Right lobe of liver (tissue), 6 donors: ENCODE measurements at regions not wholly inside any gene's neighbourhood (a gene's known extent, or its start where the extent isn't known, plus 50 kb on each side); places are given as distances from the start of the nearest gene placed in this dataset.
A peak's percentile ranks its signal among the peaks of the same experiment; 100 is the strongest.

Experiments used
- ATAC-seq, 4 donors: fragments of 200-7000 bp; cut with Tn5 transposase; one replicate each; pipeline ENCODE4 v1.9.1; 2020; ENCODE audit warnings: mild to moderate bottlenecking in 4 of 4, moderate library complexity in 4 of 4
- DNase-seq, 3 donors: peaks; one replicate each; pipeline ENCODE4 v3.0.0-alpha.2; 2020
- H3K27ac ChIP-seq, 3 donors: fragments of 200-600 bp; one replicate each; pipeline ENCODE4 v1.8.0; 2022
- H3K27me3 ChIP-seq, 2 donors: fragments of 200-600 bp; one replicate each; pipeline ENCODE4 v1.8.0; 2022
- H3K36me3 ChIP-seq, 4 donors: fragments of 200-600 bp; sonication (generic) in 1 of 4; one replicate each; pipeline versions ENCODE4 v1.5.1 to v1.8.0; 2017 to 2022; ENCODE audit warnings: control low read depth in 1 of 4
- H3K4me1 ChIP-seq, 4 donors: fragments of 200-600 bp; sonication (generic) in 1 of 4; one replicate each; pipeline versions ENCODE4 v1.5.1 to v1.8.0; 2017 to 2022; ENCODE audit warnings: control low read depth in 1 of 4
- H3K4me3 ChIP-seq, 3 donors: fragments of 200-600 bp; one replicate each; pipeline ENCODE4 v1.8.0; 2022
- H3K9me3 ChIP-seq, 4 donors: fragments of 200-600 bp; sonication (generic) in 1 of 4; one replicate each; pipeline versions ENCODE4 v1.5.1 to v1.8.0; 2017 to 2022; ENCODE audit warnings: control low read depth in 1 of 4
- POLR2A ChIP-seq: fragments of 450-650 bp; IDR thresholded peaks from one replicate; pipeline ENCODE4 v1.6.1; 2017; ENCODE audit warnings: antibody characterized with exemption, mild to moderate bottlenecking
- WGBS: methylation state at CpG from one replicate; pipeline ENCODE4 v1.1.6; 2018; ENCODE audit warnings: low coverage, low lambda C conversion rate; ENCODE audit not compliant: insufficient coverage; ENCODE audit errors: missing lambda C conversion rate; 5-methylcytosine and 5-hydroxymethylcytosine counted together
- intact Hi-C, 2 donors: fragments of 100-400 bp; cut with DNase I; formaldehyde crosslinking; loops; one replicate each; pipeline versions ENCODE4 v1.11.2 to v1.14.1; 2022
- TF ChIP-seq, protein P1 (sequence below), 4 donors: fragments of 200-600 bp in 3 of 4; fragments of 450-650 bp in 1 of 4; IDR thresholded peaks; one replicate each; pipeline versions ENCODE4 v1.5.1 to v1.8.0; 2016 to 2022; ENCODE audit warnings: antibody characterized with exemption in 4 of 4, mild to moderate bottlenecking in 2 of 4
- donor health status: DM: no; HTN: yes; CAD: no.
- donor health status: DM: no; HTN: no; CAD: no.
- donor health status: DM: no; HTN: no; CAD: no.
- donor health status: DM: no; HTN: yes; CAD: no.
- donor health status: DM: no; HTN: yes; CAD: no.

DNA sequence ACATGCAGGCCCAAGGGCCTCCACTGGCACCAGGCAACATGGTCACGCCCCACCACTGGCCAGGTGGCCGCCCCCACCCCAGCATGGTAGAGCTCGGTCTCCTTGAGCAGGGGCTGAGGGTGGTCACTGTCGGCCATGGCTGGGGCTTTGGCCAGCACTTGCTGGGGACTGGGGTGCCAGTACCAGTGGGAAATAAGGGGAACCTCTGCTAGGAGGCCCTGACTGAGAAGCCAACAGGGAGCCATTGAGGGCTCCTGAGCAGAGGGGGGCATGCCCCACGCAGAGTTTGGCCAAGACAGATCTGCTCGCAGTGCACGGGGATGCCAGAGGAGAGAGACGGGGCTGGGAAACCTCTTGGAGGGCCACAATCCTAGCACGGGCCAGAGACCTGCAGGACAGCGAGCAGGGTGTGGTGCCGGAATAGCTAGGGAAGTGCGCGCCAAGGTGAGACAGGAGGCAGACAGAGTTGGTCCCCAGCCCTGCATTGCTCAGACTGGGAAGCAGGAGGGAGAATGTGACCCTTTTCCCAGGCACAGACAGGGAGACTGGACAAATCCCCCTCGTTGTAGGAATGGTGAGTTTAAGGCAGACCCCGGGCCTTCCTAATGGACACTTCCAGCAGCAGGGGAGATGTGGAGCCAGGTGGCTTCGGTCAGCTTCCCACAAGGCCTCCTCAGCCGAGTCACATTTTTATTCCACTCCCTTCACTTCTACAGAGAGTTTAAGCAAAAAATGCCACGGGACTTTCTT lies 179.0 kb upstream of the CST7 start:
- peak in 1 of 3 donors; percentile 27 for DNase-seq
- no peak for TF ChIP-seq POLR2A
- TF ChIP-seq, protein P1, sequence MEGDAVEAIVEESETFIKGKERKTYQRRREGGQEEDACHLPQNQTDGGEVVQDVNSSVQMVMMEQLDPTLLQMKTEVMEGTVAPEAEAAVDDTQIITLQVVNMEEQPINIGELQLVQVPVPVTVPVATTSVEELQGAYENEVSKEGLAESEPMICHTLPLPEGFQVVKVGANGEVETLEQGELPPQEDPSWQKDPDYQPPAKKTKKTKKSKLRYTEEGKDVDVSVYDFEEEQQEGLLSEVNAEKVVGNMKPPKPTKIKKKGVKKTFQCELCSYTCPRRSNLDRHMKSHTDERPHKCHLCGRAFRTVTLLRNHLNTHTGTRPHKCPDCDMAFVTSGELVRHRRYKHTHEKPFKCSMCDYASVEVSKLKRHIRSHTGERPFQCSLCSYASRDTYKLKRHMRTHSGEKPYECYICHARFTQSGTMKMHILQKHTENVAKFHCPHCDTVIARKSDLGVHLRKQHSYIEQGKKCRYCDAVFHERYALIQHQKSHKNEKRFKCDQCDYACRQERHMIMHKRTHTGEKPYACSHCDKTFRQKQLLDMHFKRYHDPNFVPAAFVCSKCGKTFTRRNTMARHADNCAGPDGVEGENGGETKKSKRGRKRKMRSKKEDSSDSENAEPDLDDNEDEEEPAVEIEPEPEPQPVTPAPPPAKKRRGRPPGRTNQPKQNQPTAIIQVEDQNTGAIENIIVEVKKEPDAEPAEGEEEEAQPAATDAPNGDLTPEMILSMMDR (IDR thresholded peaks at IDR 0.05), result no peak
- Histone ChIP-seq H3K36me3 (no peaks in the 10 kb centered on the region), H3K9me3 (no peaks in the 10 kb centered on the region), H3K27me3 (no peaks in the 10 kb centered on the region), H3K4me1 (no peaks in the 10 kb centered on the region), H3K27ac (no peak overlapping the region), H3K4me3 (no peak overlapping the region)
- 80% methylated on average over 2 of the region's 18 CpGs for WGBS
- intact Hi-C loops, result no loop called here
- no peak for ATAC-seq

DNA sequence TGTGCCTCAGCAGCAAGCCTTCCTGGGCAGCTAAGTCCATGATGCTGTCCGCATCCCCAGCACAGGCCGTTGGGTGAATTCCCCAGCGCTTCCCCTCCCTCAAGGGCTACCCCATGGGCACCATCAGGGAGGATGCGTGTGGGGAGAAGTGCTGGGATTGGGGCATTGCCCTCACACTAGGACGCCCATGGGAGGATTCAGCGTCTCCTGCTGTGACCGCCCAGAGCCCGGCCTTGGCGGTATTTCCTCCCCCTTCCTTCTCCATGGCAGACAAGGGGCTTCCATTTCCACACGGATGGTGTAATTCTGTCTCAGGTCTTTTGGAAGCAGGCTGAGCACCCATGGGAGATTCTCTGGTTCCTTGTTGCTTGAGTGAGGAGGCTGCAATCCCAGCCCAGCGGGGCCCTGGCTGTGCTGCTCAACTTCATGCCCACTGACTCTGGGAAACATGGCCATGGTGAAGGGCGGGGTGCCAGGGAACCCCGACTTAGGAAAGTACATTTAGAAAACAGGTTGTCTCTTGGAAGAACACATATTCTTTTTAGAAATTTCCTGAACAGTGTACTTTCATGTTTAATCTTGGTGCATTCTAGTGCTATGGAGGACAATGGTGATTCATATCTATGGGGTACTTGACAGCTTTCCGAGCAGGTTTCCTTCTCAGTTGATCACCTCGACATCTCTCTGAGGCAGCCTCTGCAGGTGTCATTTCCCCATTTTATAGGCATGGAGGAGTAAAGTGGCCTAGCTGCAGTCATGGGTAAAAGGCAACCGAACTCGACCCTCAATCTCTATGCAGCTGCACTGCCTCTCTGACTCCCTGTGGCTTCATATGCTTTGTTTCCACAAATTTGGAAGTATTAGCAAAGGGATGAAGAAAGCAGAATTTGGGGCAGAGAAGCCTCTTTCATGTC lies 178.2 kb upstream of the CST7 start:
- ATAC-seq (no peak), DNase-seq (peak in 1 of 3 donors; percentile 24)
- Histone ChIP-seq H3K4me3 (no peak overlapping the region), H3K27me3 (no peaks in the 10 kb centered on the region), H3K36me3 (no peaks in the 10 kb centered on the region), H3K27ac (no peak overlapping the region), H3K4me1 (no peaks in the 10 kb centered on the region), H3K9me3 (no peaks in the 10 kb centered on the region)
- TF ChIP-seq, protein P1 (IDR thresholded peaks at IDR 0.05), result no peak
- no peak for TF ChIP-seq POLR2A
- intact Hi-C loops, result no loop called here
- 57% methylated on average over 6 of the region's 17 CpGs for WGBS

DNA sequence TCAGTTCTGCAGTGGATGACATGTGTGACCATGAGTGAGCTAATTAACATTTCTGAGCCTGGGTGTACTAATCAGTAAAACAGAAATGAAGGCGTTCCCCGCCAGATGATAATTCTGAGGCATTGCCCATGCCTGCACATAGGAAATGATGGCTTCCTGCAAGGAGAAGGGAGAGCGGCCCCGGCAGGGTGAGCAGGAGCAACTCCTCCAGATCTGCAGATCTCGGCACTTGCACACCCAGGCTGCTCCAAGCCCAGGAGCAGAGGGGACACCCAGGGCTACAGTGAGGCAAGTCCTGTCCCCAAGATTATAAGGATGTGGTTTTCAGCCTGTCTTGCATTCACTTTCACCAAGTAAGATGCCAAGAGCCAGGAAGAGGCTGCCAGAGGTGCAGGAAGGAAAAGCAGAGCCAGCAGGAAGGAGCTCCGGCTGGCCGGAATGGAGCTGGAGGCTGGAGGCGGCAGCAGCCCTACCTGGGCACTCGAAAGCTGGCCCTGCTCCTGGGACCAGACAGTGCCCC lies 177.5 kb upstream of the CST7 start:
- H3K27ac ChIP-seq, result no peak overlapping the region
- H3K27me3 ChIP-seq, result no peaks in the 10 kb centered on the region
- ATAC-seq (no peak), DNase-seq (peak in 1 of 3 donors; percentile 33)
- intact Hi-C loops, result no loop called here
- no peaks in the 10 kb centered on the region for H3K9me3 ChIP-seq
- H3K4me1 ChIP-seq, result no peaks in the 10 kb centered on the region
- H3K36me3 ChIP-seq, result no peaks in the 10 kb centered on the region
- 33% methylated on average over 3 of the region's 9 CpGs for WGBS
- H3K4me3 ChIP-seq, result no peak overlapping the region
- TF ChIP-seq, protein P1 (IDR thresholded peaks at IDR 0.05), result no peak
- TF ChIP-seq POLR2A, result no peak

DNA sequence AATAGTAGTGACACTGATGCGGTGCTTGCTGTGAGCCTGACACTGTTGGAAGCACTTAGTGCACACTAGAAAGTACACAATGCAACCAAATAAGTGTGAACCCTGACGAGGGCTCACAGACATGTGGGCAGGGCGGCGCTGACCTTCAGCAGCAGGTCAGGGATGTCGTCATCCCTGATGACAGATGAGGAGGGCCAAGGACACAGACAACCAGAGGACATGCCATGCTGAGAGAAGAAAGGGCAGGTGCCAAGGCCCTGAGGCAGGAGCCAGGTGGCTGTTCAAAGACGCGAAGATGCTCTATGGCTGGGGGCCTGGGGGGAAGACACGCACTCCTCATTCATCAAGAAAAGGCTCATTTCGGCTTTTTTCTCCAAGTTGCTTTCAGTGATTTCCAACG lies 176.4 kb upstream of the CST7 start:
- ATAC-seq (peak; percentile 43 to 78 (median 56)), DNase-seq (peak in 1 of 3 donors; percentile 46)
- no peaks in the 10 kb centered on the region for H3K9me3 ChIP-seq
- H3K27me3 ChIP-seq, result no peaks in the 10 kb centered on the region
- intact Hi-C loops, result no loop called here
- H3K27ac ChIP-seq, result no peak overlapping the region
- no peaks in the 10 kb centered on the region for H3K4me1 ChIP-seq
- 69% methylated on average over 10 of the region's 10 CpGs for whole genome bisulfite sequencing
- no peak for TF ChIP-seq POLR2A
- TF ChIP-seq, protein P1 (IDR thresholded peaks at IDR 0.05), result no peak
- no peak overlapping the region for H3K4me3 ChIP-seq
- no peaks in the 10 kb centered on the region for H3K36me3 ChIP-seq
